ENCODE measurements at regions not wholly inside any gene's neighbourhood (a gene's known extent, or its start where the extent isn't known, plus 50 kb on each side); places are given as distances from the start of the nearest gene placed in this dataset.

GRCh38 chr7:17031906-17032551, 150.2 kb upstream of the AGR3 start:
- 60 to 100% (median 100%) methylated on average over 1 of the region's 1 CpG; no CpG with 5 or more reads in 5 of the 10 experiments for WGBS, 10 experiments
- in situ Hi-C loops (cut with MboI; ENCODE audit: low pct_unique_long_range_greater_than_20kb in 2 of 9, low sequenced_read_pairs in 9 of 9, unreplicated experiment in 9 of 9), result no loop called here

GRCh38 chr7:17033245-17033644, 151.5 kb upstream of the AGR3 start:
- in situ Hi-C loops (cut with MboI; ENCODE audit: low pct_unique_long_range_greater_than_20kb in 2 of 9, low sequenced_read_pairs in 9 of 9, unreplicated experiment in 9 of 9), result no loop called here
- WGBS, 10 experiments, result 80 to 92% (median 91%) methylated on average over 1 to 3 of the region's 4 CpGs; no CpG with 5 or more reads in 5 of the 10 experiments
- Histone ChIP-seq H3K4me1 (replicated peaks in 1 of 2) (no peaks in the 10 kb centered on the region), H3K27ac (no peak overlapping the region), H3K4me3 (no peak overlapping the region)
- ATAC-seq (replicated peaks in 6 of 8), result no peak

More at GRCh38 chr7:17031906-17032551, 150.2 kb upstream of the AGR3 start:
- Histone ChIP-seq H3K4me3 (no peak overlapping the region), H3K4me1 (replicated peaks in 1 of 2) (no peaks in the 10 kb centered on the region), H3K27ac (no peak overlapping the region)
- ATAC-seq (replicated peaks in 6 of 8), result no peak

- WGBS, 10 experiments, result 20 to 90% (median 74%) methylated on average over 1 to 2 of the region's 2 CpGs
- in situ Hi-C loops (cut with MboI; ENCODE audit: low pct_unique_long_range_greater_than_20kb in 2 of 9, low sequenced_read_pairs in 9 of 9, unreplicated experiment in 9 of 9), result no loop called here
These were observed 154.8 kb upstream of the AGR3 start for GRCh38 chr7:17036584-17036983.

GRCh38 chr7:17037356-17037755, 155.6 kb upstream of the AGR3 start:
- H3K4me3 ChIP-seq, result no peak overlapping the region
- no peak overlapping the region for H3K27ac ChIP-seq
- in situ Hi-C loops (cut with MboI; ENCODE audit: low pct_unique_long_range_greater_than_20kb in 2 of 9, low sequenced_read_pairs in 9 of 9, unreplicated experiment in 9 of 9), result no loop called here
- WGBS, 10 experiments, result 80 to 100% (median 92%) methylated on average over 1 to 3 of the region's 3 CpGs; no CpG with 5 or more reads in 2 of the 10 experiments
- no peak for ATAC-seq (replicated peaks in 6 of 8)
- peaks cover 0 to 3% of the 10 kb centered on the region in 2 donors for H3K4me1 ChIP-seq (replicated peaks in 1 of 2)

More at GRCh38 chr7:17036584-17036983, 154.8 kb upstream of the AGR3 start:
- Histone ChIP-seq H3K4me3 (no peak overlapping the region), H3K27ac (no peak overlapping the region), H3K4me1 (replicated peaks in 1 of 2) (peaks cover 0 to 2% of the 10 kb centered on the region in 2 donors)
- ATAC-seq (replicated peaks in 6 of 8), result no peak

- ATAC-seq (replicated peaks in 6 of 8), result no peak
- Histone ChIP-seq H3K4me3 (no peak overlapping the region), H3K27ac (no peak overlapping the region), H3K4me1 (replicated peaks in 1 of 2) (peaks cover 0 to 3% of the 10 kb centered on the region in 2 donors)
- in situ Hi-C loops (cut with MboI; ENCODE audit: low pct_unique_long_range_greater_than_20kb in 2 of 9, low sequenced_read_pairs in 9 of 9, unreplicated experiment in 9 of 9), result no loop called here
- 70 to 83% (median 79%) methylated on average over 1 to 3 of the region's 3 CpGs; no CpG with 5 or more reads in 2 of the 10 experiments for WGBS, 10 experiments
These were observed 156.5 kb upstream of the AGR3 start for GRCh38 chr7:17038160-17038782.

GRCh38 chr7:17038783-17039170, 157.0 kb upstream of the AGR3 start:
- WGBS, 10 experiments, result 72 to 100% (median 95%) methylated on average over 1 to 2 of the region's 2 CpGs; no CpG with 5 or more reads in 2 of the 10 experiments
- no peak for ATAC-seq (replicated peaks in 6 of 8)
- Histone ChIP-seq H3K4me1 (replicated peaks in 1 of 2) (peaks cover 0 to 3% of the 10 kb centered on the region in 2 donors), H3K4me3 (no peak overlapping the region), H3K27ac (no peak overlapping the region)
- in situ Hi-C loops (cut with MboI; ENCODE audit: low pct_unique_long_range_greater_than_20kb in 2 of 9, low sequenced_read_pairs in 9 of 9, unreplicated experiment in 9 of 9), result no loop called here

- no peak for ATAC-seq (replicated peaks in 6 of 8)
- 75 to 100% (median 100%) methylated on average over 1 to 2 of the region's 2 CpGs; no CpG with 5 or more reads in 3 of the 10 experiments for WGBS, 10 experiments
- Histone ChIP-seq H3K4me3 (no peak overlapping the region), H3K27ac (no peak overlapping the region), H3K4me1 (replicated peaks in 1 of 2) (peaks cover 0 to 3% of the 10 kb centered on the region in 2 donors)
- in situ Hi-C loops (cut with MboI; ENCODE audit: low pct_unique_long_range_greater_than_20kb in 2 of 9, low sequenced_read_pairs in 9 of 9, unreplicated experiment in 9 of 9), result no loop called here
These were observed 157.6 kb upstream of the AGR3 start for GRCh38 chr7:17039372-17039771.

GRCh38 chr7:17040716-17041115, 158.9 kb upstream of the AGR3 start:
- no peak for ATAC-seq (replicated peaks in 6 of 8)
- Histone ChIP-seq H3K4me1 (replicated peaks in 1 of 2) (peaks cover 0 to 3% of the 10 kb centered on the region in 2 donors), H3K4me3 (no peak overlapping the region), H3K27ac (no peak overlapping the region)
- in situ Hi-C loops (cut with MboI; ENCODE audit: low pct_unique_long_range_greater_than_20kb in 2 of 9, low sequenced_read_pairs in 9 of 9, unreplicated experiment in 9 of 9), result no loop called here
- 50 to 81% (median 70%) methylated on average over 3 to 4 of the region's 4 CpGs for WGBS, 10 experiments

- H3K4me1 ChIP-seq (replicated peaks in 1 of 2), result peaks cover 0 to 3% of the 10 kb centered on the region in 2 donors
- WGBS, 10 experiments, result 0 to 36% (median 20%) methylated on average over 1 to 2 of the region's 2 CpGs
- no peak overlapping the region for H3K27ac ChIP-seq
- in situ Hi-C loops (cut with MboI; ENCODE audit: low pct_unique_long_range_greater_than_20kb in 2 of 9, low sequenced_read_pairs in 9 of 9, unreplicated experiment in 9 of 9), result no loop called here
- peak in 5 of 8 experiments; percentile 30 to 94 (median 92) for ATAC-seq (replicated peaks in 6 of 8)
- no peak overlapping the region for H3K4me3 ChIP-seq
These were observed 159.5 kb upstream of the AGR3 start for GRCh38 chr7:17041324-17041723.

- H3K27ac ChIP-seq, result no peak overlapping the region
- H3K4me1 ChIP-seq (replicated peaks in 1 of 2), result peaks cover 0 to 3% of the 10 kb centered on the region in 2 donors
- in situ Hi-C loops (cut with MboI; ENCODE audit: low pct_unique_long_range_greater_than_20kb in 2 of 9, low sequenced_read_pairs in 9 of 9, unreplicated experiment in 9 of 9), result no loop called here
- peak in 1 of 8 experiments; percentile 50 for ATAC-seq (replicated peaks in 6 of 8)
- H3K4me3 ChIP-seq, result no peak overlapping the region
- WGBS, 10 experiments, result 4 to 100% (median 52%) methylated on average over 1 to 2 of the region's 2 CpGs; no CpG with 5 or more reads in 2 of the 10 experiments
These were observed 160.4 kb upstream of the AGR3 start for GRCh38 chr7:17042211-17042610.

- Histone ChIP-seq H3K4me1 (replicated peaks in 1 of 2) (peaks cover 0 to 3% of the 10 kb centered on the region in 2 donors), H3K27ac (no peak overlapping the region), H3K4me3 (no peak overlapping the region)
- in situ Hi-C loops (cut with MboI; ENCODE audit: low pct_unique_long_range_greater_than_20kb in 2 of 9, low sequenced_read_pairs in 9 of 9, unreplicated experiment in 9 of 9), result no loop called here
- peak in 4 of 8 experiments; percentile 14 to 44 (median 40) for ATAC-seq (replicated peaks in 6 of 8)
- WGBS, 10 experiments, result 38 to 100% (median 89%) methylated on average over 1 to 3 of the region's 3 CpGs; no CpG with 5 or more reads in 1 of the 10 experiments
These were observed 161.5 kb upstream of the AGR3 start for GRCh38 chr7:17043012-17043877.

- in situ Hi-C loops (cut with MboI; ENCODE audit: low pct_unique_long_range_greater_than_20kb in 2 of 9, low sequenced_read_pairs in 9 of 9, unreplicated experiment in 9 of 9), result no loop called here
- Histone ChIP-seq H3K4me1 (replicated peaks in 1 of 2) (peaks cover 0 to 3% of the 10 kb centered on the region in 2 donors), H3K27ac (no peak overlapping the region), H3K4me3 (no peak overlapping the region)
- ATAC-seq (replicated peaks in 6 of 8), result no peak
- WGBS, 10 experiments, result 92 to 100% (median 100%) methylated on average over 1 to 2 of the region's 2 CpGs; no CpG with 5 or more reads in 5 of the 10 experiments
These were observed 162.6 kb upstream of the AGR3 start for GRCh38 chr7:17044396-17044795.

- ATAC-seq (replicated peaks in 6 of 8), result no peak
- Histone ChIP-seq H3K4me1 (replicated peaks in 1 of 2) (peaks cover 0 to 3% of the 10 kb centered on the region in 2 donors), H3K4me3 (no peak overlapping the region), H3K27ac (no peak overlapping the region)
- in situ Hi-C loops (cut with MboI; ENCODE audit: low pct_unique_long_range_greater_than_20kb in 2 of 9, low sequenced_read_pairs in 9 of 9, unreplicated experiment in 9 of 9), result no loop called here
- WGBS, 10 experiments, result 93 to 100% (median 100%) methylated on average over 1 to 2 of the region's 2 CpGs; no CpG with 5 or more reads in 6 of the 10 experiments
These were observed 163.1 kb upstream of the AGR3 start for GRCh38 chr7:17044861-17045260.
